ENCODE measurements at regions not wholly inside any gene's neighbourhood (a gene's known extent, or its start where the extent isn't known, plus 50 kb on each side); places are given as distances from the start of the nearest gene placed in this dataset.

DNA sequence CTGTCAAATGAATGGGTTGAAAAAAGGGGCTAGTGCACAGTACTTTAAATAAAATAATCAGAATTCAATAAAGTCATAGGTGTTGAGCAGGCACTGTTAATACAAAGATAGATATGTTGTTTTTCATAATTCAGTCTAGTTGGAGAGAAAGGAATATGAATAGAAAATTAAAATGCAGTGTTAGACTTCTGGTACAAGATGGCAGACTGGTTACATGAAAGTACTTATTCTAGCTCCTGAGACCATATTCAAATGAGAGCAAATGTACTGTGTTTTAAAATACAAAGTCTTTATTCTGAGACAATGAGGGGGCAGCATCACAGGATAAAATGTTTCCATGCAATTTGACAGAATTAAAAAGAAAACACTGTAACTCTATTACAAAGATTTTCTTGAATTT, 542.1 kb downstream of the COL11A1 start:
- DNase-seq (ENCODE audit: low spot score in 2 of 2, unreplicated experiment in 2 of 2), result no peak
- Mint-ChIP-seq H3K4me1 (no peaks in the 10 kb centered on the region), H3K27me3 (ENCODE audit: low read depth) (no peaks in the 10 kb centered on the region), H3K4me3 (no peak overlapping the region), H3K36me3 (no peaks in the 10 kb centered on the region), H3K9me3 (no peaks in the 10 kb centered on the region), H3K27ac (no peak overlapping the region)
- TF ChIP-seq, protein P1, sequence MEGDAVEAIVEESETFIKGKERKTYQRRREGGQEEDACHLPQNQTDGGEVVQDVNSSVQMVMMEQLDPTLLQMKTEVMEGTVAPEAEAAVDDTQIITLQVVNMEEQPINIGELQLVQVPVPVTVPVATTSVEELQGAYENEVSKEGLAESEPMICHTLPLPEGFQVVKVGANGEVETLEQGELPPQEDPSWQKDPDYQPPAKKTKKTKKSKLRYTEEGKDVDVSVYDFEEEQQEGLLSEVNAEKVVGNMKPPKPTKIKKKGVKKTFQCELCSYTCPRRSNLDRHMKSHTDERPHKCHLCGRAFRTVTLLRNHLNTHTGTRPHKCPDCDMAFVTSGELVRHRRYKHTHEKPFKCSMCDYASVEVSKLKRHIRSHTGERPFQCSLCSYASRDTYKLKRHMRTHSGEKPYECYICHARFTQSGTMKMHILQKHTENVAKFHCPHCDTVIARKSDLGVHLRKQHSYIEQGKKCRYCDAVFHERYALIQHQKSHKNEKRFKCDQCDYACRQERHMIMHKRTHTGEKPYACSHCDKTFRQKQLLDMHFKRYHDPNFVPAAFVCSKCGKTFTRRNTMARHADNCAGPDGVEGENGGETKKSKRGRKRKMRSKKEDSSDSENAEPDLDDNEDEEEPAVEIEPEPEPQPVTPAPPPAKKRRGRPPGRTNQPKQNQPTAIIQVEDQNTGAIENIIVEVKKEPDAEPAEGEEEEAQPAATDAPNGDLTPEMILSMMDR (IDR thresholded peaks at IDR 0.05; ENCODE audit: unreplicated experiment), result no peak

DNA sequence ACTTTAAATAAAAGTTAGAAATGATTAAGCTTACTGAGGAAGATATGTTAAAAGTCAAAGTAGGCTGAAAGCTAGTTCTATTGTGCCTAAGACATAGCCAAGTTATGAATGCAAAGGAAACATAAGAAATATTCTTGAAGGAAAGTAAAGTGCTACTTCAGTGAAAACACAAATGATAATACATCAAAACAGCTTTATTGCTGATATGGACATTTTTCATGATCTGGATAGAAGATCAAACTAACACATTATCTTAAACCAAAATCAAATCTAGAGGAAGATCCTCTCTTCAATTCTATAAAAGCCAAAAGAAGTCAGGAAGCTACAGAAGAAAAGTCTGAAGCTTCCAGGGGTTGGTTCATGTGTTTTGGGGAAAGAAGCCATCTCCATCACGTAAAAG, 545.9 kb downstream of the COL11A1 start:
- Mint-ChIP-seq H3K36me3 (no peaks in the 10 kb centered on the region), H3K27ac (no peak overlapping the region)

DNA sequence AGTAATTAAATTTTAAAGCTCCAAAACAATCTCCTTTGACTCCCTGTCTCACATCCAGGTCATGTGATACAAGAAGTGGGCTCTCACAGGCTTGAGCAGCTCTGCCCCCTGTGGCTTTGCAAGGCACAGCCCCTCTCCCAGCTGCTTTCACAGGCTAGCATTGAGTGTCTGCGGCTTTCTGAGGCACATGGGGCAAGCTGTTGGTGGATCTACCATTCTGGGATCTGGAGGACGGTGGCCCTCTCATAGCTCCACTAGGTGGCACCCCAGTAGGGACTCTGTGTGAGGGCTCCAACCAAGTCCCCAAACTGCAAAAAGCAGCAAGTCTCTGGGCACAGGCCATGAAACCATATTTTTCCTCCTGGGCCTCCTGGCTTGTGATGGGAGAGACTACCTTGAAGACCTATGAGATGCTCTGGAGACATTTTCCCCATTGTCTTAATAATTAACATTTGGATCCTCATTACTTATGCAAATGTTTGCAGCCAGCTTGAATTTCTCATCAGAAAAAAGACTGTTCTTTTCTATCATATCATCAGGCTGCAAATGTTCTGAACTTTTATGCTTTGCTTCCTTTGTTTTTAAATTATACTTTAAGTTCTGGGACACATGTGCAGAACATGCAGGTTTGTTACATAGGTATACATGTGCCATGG, 554.1 kb upstream of the OLFM3 start:
- Mint-ChIP-seq H3K27me3 (ENCODE audit: low read depth) (no peaks in the 10 kb centered on the region), H3K9me3 (peaks cover 26% of the 10 kb centered on the region), H3K36me3 (no peaks in the 10 kb centered on the region), H3K4me3 (no peak overlapping the region), H3K4me1 (no peaks in the 10 kb centered on the region), H3K27ac (no peak overlapping the region)
- TF ChIP-seq, protein P1 (IDR thresholded peaks at IDR 0.05; ENCODE audit: unreplicated experiment), result no peak
- DNase-seq (ENCODE audit: low spot score in 2 of 2, unreplicated experiment in 2 of 2), result no peak

More for the DNA sequence above, 545.9 kb downstream of the COL11A1 start:
- no peaks in the 10 kb centered on the region for H3K4me1 Mint-ChIP-seq
- DNase-seq (ENCODE audit: low spot score in 2 of 2, unreplicated experiment in 2 of 2), result no peak
- peaks cover 11% of the 10 kb centered on the region for H3K9me3 Mint-ChIP-seq
- no peaks in the 10 kb centered on the region for H3K27me3 Mint-ChIP-seq (ENCODE audit: low read depth)
- no peak overlapping the region for H3K4me3 Mint-ChIP-seq
- TF ChIP-seq, protein P1 (IDR thresholded peaks at IDR 0.05; ENCODE audit: unreplicated experiment), result no peak

DNA sequence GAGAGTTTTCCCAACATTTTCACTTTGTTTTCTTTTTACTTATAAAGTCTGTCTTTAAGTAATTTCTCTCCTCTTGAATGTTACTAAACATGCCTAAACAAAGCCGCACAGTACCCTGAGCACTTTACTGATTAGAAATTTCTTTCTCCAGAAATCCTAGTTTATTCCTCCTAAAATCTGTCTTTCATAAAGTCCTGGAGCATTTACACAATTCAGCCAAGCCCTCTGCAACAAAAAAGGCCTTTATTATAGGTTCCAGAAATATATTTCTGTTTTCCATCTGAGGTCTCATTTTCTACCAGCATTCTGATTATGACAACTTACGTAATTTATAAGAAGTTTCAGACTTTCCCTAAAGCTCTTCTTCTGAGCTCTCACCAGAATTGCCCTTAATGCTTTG, 549.5 kb upstream of the OLFM3 start:
- Mint-ChIP-seq H3K4me3 (no peak overlapping the region), H3K9me3 (no peaks in the 10 kb centered on the region), H3K27me3 (ENCODE audit: low read depth) (no peaks in the 10 kb centered on the region), H3K36me3 (no peaks in the 10 kb centered on the region), H3K27ac (no peak overlapping the region), H3K4me1 (no peaks in the 10 kb centered on the region)
- DNase-seq (ENCODE audit: low spot score in 2 of 2, unreplicated experiment in 2 of 2), result no peak
- TF ChIP-seq, protein P1 (IDR thresholded peaks at IDR 0.05; ENCODE audit: unreplicated experiment), result no peak

DNA sequence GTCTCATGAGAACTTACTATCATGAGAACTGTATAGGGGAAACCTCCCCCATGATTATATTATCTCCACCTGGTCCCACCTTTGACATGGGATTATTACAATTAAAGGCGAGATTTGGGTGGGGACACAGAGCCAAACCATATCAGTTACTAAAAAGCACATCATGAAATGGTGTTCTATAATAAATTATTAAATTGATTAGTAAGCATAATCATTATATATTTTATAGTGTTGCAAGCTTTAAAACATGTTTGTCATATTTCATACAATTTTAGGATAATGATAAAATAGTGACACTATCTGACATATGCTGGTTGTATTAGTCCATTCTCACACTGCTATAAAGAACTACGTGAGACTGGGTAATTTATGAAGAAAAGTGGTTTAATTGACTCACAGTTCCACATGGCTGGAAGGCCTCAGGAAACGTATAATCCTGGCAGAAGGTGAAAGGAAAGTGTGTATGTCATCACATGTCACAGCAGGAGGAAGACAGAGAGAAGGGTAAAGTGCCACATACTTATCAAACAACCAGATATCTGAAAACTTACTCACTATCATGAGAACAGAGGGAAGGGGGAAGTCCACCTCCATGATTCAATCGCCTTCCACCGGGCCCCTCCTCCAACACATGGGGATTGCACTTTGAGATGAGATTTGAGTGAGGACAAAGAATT, 539.2 kb upstream of the OLFM3 start:
- Mint-ChIP-seq H3K27me3 (ENCODE audit: low read depth) (no peaks in the 10 kb centered on the region), H3K27ac (no peak overlapping the region), H3K4me3 (no peak overlapping the region)

More for the DNA sequence above, 539.2 kb upstream of the OLFM3 start:
- no peak for DNase-seq (ENCODE audit: low spot score in 2 of 2, unreplicated experiment in 2 of 2)
- TF ChIP-seq, protein P1 (IDR thresholded peaks at IDR 0.05; ENCODE audit: unreplicated experiment), result no peak
- H3K4me1 Mint-ChIP-seq, result no peaks in the 10 kb centered on the region
- H3K9me3 Mint-ChIP-seq, result peaks cover 9% of the 10 kb centered on the region
- H3K36me3 Mint-ChIP-seq, result no peaks in the 10 kb centered on the region

Measured in mesothelial cell of epicardium (in vitro differentiated cells).